ENCODE measurements at regions not wholly inside any gene's neighbourhood (a gene's known extent, or its start where the extent isn't known, plus 50 kb on each side); places are given as distances from the start of the nearest gene placed in this dataset.

DNA sequence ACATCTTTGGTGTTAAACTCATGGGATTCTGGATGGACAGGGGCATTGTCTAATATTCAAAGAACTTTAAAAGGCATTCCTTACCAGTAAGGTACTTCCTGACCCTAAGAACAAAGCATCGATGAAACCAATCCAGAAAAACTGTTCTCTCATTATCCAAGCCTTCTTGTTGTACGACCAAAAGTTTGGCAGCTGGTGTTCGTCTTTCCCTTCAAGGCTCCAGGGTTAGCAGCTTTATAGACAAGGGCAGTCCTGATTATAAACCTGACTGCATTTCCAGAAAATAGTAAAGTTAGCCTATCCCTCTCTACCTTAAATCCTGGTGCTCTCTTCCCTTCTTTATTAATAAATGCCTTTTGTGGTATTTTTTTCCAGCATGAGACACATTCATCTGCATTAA lies 149.4 kb upstream of the MRPS30 start:
- no peak for TF ChIP-seq CTCF (IDR thresholded peaks at IDR 0.05)
- no peak for TF ChIP-seq ZFX (IDR thresholded peaks at IDR 0.05; ENCODE audit: borderline replicate concordance)

Measured in 22Rv1 (cell line).